Neural cell (in vitro differentiated cells): ENCODE measurements at regions not wholly inside any gene's neighbourhood (a gene's known extent, or its start where the extent isn't known, plus 50 kb on each side); places are given as distances from the start of the nearest gene placed in this dataset.

Experiments used
- H2AFZ ChIP-seq: fragments of 200-600, 300-800 bp; sonication (generic), shearing (Covaris generic); 2 replicates; pipeline ENCODE4 v1.6.0; 2014; ENCODE audit warnings: low read depth, mild to moderate bottlenecking, antibody characterized with exemption, low read length, moderate library complexity
- H3F3A ChIP-seq: fragments of 200-600 bp; shearing (Covaris generic); 2 replicates; pipeline ENCODE4 v1.6.1; 2016; ENCODE audit warnings: mild to moderate bottlenecking, moderate library complexity, mixed read lengths, antibody characterized with exemption, low read length; ENCODE audit not compliant: insufficient read depth, poor library complexity, severe bottlenecking
- H3K27ac ChIP-seq: fragments of 200-600, 300-800 bp; sonication (generic), shearing (Covaris generic); 2 replicates; pipeline ENCODE4 v1.5.1; 2014; ENCODE audit warnings: mild to moderate bottlenecking, low read length, moderate library complexity
- H3K27me3 ChIP-seq: fragments of 300-800, 200-600 bp; sonication (generic), shearing (Covaris generic); 2 replicates; pipeline ENCODE4 v1.6.0; 2014; ENCODE audit warnings: mild to moderate bottlenecking, low read depth, low read length, moderate library complexity; ENCODE audit not compliant: insufficient read depth
- H3K36me3 ChIP-seq: fragments of 300-800, 200-600 bp; sonication (generic), shearing (Covaris generic); 2 replicates; pipeline ENCODE4 v1.5.1; 2014; ENCODE audit warnings: mild to moderate bottlenecking, antibody characterized with exemption, low read length, moderate library complexity; ENCODE audit not compliant: insufficient read depth
- H3K4me2 ChIP-seq: fragments of 300-800, 200-600 bp; sonication (generic), shearing (Covaris generic); 2 replicates; pipeline ENCODE4 v1.6.0; 2014; ENCODE audit warnings: mild to moderate bottlenecking, low read length
- H3K4me3 ChIP-seq: fragments of 300-800, 200-600 bp; sonication (generic), shearing (Covaris generic); 2 replicates; pipeline ENCODE4 v1.5.1; 2014; ENCODE audit warnings: mild to moderate bottlenecking, low read length, moderate library complexity
- H3K79me2 ChIP-seq: fragments of 200-600 bp; shearing (Covaris generic); replicated peaks from 2 replicates; pipeline ENCODE4 v1.6.0; 2014; ENCODE audit warnings: mild to moderate bottlenecking, low read length, moderate library complexity; ENCODE audit not compliant: insufficient read depth
- H3K9ac ChIP-seq: fragments of 300-800, 200-600 bp; sonication (generic), shearing (Covaris generic); 2 replicates; pipeline ENCODE4 v1.6.1; 2016; ENCODE audit warnings: mild to moderate bottlenecking, low read length, mixed read lengths
- H3K9me2 ChIP-seq: fragments of 200-600 bp; shearing (Covaris generic); 2 replicates; pipeline ENCODE4 v1.6.1; 2016; ENCODE audit warnings: mild to moderate bottlenecking, low read length, mixed read lengths; ENCODE audit not compliant: insufficient read depth
- H3K9me3 ChIP-seq: fragments of 200-600, 300-800 bp; sonication (generic), shearing (Covaris generic); 2 replicates; pipeline ENCODE4 v1.6.1; 2016; ENCODE audit warnings: mild to moderate bottlenecking, mixed run types, low read length, moderate library complexity, mixed read lengths
- H4K20me1 ChIP-seq: fragments of 200-600 bp; shearing (Covaris generic); 2 replicates; pipeline ENCODE4 v1.6.1; 2016; ENCODE audit warnings: mild to moderate bottlenecking, mixed run types; ENCODE audit not compliant: insufficient read depth
- CTCF ChIP-seq: fragments of 450-650 bp; IDR thresholded peaks from 2 replicates; pipeline ENCODE4 v1.5.1; 2014; ENCODE audit warnings: antibody characterized with exemption, mild to moderate bottlenecking, moderate library complexity; ENCODE audit not compliant: poor library complexity, severe bottlenecking
- EP300 ChIP-seq: fragments of 450-650 bp; conservative IDR thresholded peaks from 2 replicates; pipeline ENCODE4 v1.6.1; 2014; ENCODE audit warnings: antibody characterized with exemption, mild to moderate bottlenecking, moderate library complexity; ENCODE audit not compliant: poor library complexity, severe bottlenecking
- EZH2 ChIP-seq: fragments of 200-600, 300-800 bp; shearing (Covaris generic), sonication (generic); IDR thresholded peaks from 2 replicates; pipeline ENCODE4 v1.6.1; 2014; ENCODE audit warnings: antibody characterized with exemption, low read length, borderline replicate concordance, mild to moderate bottlenecking; ENCODE audit not compliant: insufficient read depth, poor library complexity, severe bottlenecking
- MXI1 ChIP-seq: fragments of 450-650 bp; conservative IDR thresholded peaks from 2 replicates; pipeline ENCODE4 v1.6.1; 2014; ENCODE audit warnings: antibody characterized with exemption, mild to moderate bottlenecking; ENCODE audit not compliant: poor library complexity, severe bottlenecking
- POLR2AphosphoS5 ChIP-seq: IDR thresholded peaks from 2 replicates; pipeline ENCODE4 v1.6.1; 2012
- RAD21 ChIP-seq: fragments of 450-650 bp; conservative IDR thresholded peaks from 2 replicates; pipeline ENCODE4 v1.6.1; 2014; ENCODE audit warnings: antibody characterized with exemption, mild to moderate bottlenecking, moderate library complexity
- SMC3 ChIP-seq: fragments of 450-650 bp; conservative IDR thresholded peaks from 2 replicates; pipeline ENCODE4 v1.6.1; 2014; ENCODE audit warnings: antibody characterized with exemption, mild to moderate bottlenecking, moderate library complexity; ENCODE audit not compliant: poor library complexity
- TAF1 ChIP-seq: IDR thresholded peaks from 2 replicates; pipeline ENCODE4 v1.6.1; 2012; ENCODE audit warnings: low read depth
- TF ChIP-seq, protein P1 (sequence below): IDR thresholded peaks from 2 replicates; pipeline ENCODE4 v1.6.1; 2012; ENCODE audit warnings: borderline replicate concordance

- no peak overlapping the region for H3K4me2 ChIP-seq
- peak; percentile 46 for TF ChIP-seq EP300
- no peak for TF ChIP-seq CTCF
- TF ChIP-seq, protein P1, sequence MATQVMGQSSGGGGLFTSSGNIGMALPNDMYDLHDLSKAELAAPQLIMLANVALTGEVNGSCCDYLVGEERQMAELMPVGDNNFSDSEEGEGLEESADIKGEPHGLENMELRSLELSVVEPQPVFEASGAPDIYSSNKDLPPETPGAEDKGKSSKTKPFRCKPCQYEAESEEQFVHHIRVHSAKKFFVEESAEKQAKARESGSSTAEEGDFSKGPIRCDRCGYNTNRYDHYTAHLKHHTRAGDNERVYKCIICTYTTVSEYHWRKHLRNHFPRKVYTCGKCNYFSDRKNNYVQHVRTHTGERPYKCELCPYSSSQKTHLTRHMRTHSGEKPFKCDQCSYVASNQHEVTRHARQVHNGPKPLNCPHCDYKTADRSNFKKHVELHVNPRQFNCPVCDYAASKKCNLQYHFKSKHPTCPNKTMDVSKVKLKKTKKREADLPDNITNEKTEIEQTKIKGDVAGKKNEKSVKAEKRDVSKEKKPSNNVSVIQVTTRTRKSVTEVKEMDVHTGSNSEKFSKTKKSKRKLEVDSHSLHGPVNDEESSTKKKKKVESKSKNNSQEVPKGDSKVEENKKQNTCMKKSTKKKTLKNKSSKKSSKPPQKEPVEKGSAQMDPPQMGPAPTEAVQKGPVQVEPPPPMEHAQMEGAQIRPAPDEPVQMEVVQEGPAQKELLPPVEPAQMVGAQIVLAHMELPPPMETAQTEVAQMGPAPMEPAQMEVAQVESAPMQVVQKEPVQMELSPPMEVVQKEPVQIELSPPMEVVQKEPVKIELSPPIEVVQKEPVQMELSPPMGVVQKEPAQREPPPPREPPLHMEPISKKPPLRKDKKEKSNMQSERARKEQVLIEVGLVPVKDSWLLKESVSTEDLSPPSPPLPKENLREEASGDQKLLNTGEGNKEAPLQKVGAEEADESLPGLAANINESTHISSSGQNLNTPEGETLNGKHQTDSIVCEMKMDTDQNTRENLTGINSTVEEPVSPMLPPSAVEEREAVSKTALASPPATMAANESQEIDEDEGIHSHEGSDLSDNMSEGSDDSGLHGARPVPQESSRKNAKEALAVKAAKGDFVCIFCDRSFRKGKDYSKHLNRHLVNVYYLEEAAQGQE, result no peak
- peak overlapping the region; percentile 50 for H3K27ac ChIP-seq
- H2AFZ ChIP-seq, result no peak overlapping the region
- no peaks in the 10 kb centered on the region for H3K9me3 ChIP-seq
- H3K9ac ChIP-seq, result no peak overlapping the region
- no peaks in the 10 kb centered on the region for H3K27me3 ChIP-seq
- no peaks in the 10 kb centered on the region for H3K36me3 ChIP-seq
- no peaks in the 10 kb centered on the region for H3F3A ChIP-seq
- no peaks in the 10 kb centered on the region for H4K20me1 ChIP-seq
- no peak overlapping the region for H3K4me3 ChIP-seq
- no peaks in the 10 kb centered on the region for H3K9me2 ChIP-seq
- H3K79me2 ChIP-seq, result no peaks in the 10 kb centered on the region
These were observed 278.1 kb upstream of the TET2 start for GRCh38 chr4:104868533-104868932.

DNA sequence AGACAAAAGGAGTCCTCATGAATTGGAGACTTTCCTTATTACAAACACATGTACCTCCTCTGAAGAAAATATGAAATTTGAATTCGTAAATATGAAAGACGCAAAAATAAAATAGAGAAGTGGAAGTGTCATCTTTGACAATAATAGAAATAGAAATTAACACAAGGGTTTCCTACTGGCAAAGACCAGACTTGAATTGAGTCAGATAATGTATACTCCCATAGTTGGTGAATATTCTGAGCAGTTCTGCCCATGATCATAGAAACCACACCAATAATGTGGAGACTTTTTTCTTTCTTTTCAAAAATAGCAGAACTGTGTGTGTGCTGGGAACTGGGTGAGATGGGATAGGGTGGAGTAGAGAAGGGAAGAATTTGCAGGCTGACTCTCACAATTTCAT, 277.7 kb upstream of the TET2 start:
- Histone ChIP-seq H3K4me2 (no peak overlapping the region), H3F3A (no peaks in the 10 kb centered on the region), H3K9ac (no peak overlapping the region), H3K79me2 (no peaks in the 10 kb centered on the region), H3K27me3 (no peaks in the 10 kb centered on the region), H3K36me3 (no peaks in the 10 kb centered on the region), H3K9me3 (no peaks in the 10 kb centered on the region), H3K4me3 (no peak overlapping the region), H3K27ac (peak overlapping the region; percentile 25), H4K20me1 (no peaks in the 10 kb centered on the region), H3K9me2 (no peaks in the 10 kb centered on the region), H2AFZ (no peak overlapping the region)
- TF ChIP-seq TAF1 (no peak), CTCF (no peak), EP300 (no peak), POLR2AphosphoS5 (no peak), SMC3 (no peak), RAD21 (no peak), MXI1 (no peak), EZH2 (no peak)
- TF ChIP-seq, protein P1, result no peak
